HepG2 (cell line): ENCODE measurements at regions not wholly inside any gene's neighbourhood (a gene's known extent, or its start where the extent isn't known, plus 50 kb on each side); places are given as distances from the start of the nearest gene placed in this dataset.
A peak's percentile ranks its signal among the peaks of the same experiment; 100 is the strongest.

Source experiments
- CREM ChIP-seq, 2 experiments: sonication (generic) in 1 of 2; formaldehyde crosslinking in 1 of 2; IDR thresholded peaks; 2 replicates each; pipeline versions ENCODE4 v1.4.0 to v1.6.1; 2016 to 2020; ENCODE audit warnings: antibody characterized with exemption in 1 of 2, mild to moderate bottlenecking in 1 of 2, missing genetic modification reagents in 1 of 2
- HNRNPL ChIP-seq: fragments of 200-400 bp; formaldehyde crosslinking; IDR thresholded peaks from 2 replicates; pipeline ENCODE4 v1.6.1; 2017; ENCODE audit warnings: mild to moderate bottlenecking, low read depth, low read length
- KLF6 ChIP-seq: IDR thresholded peaks from 2 replicates; pipeline ENCODE4 v1.8.0; 2016; ENCODE audit warnings: missing biosample characterization, missing genetic modification reagents
- MXI1 ChIP-seq: IDR thresholded peaks from 3 replicates; pipeline ENCODE4 v1.6.1; 2012; ENCODE audit warnings: low read depth, low read length, inconsistent platforms, borderline replicate concordance
- PAXIP1 ChIP-seq: sonication (generic); formaldehyde crosslinking; conservative IDR thresholded peaks from 2 replicates; pipeline ENCODE4 v1.4.0; 2020; ENCODE audit warnings: mild to moderate bottlenecking, missing genetic modification reagents, moderate library complexity
- PITX1 ChIP-seq: sonication (generic); formaldehyde crosslinking; IDR thresholded peaks from 2 replicates; pipeline ENCODE4 v1.5.1; 2020; ENCODE audit warnings: mild to moderate bottlenecking, missing genetic modification reagents
- POGK ChIP-seq: sonication (generic); formaldehyde crosslinking; conservative IDR thresholded peaks from 2 replicates; pipeline ENCODE4 v1.8.0; 2022; ENCODE audit warnings: mild to moderate bottlenecking, moderate library complexity, missing genetic modification reagents
- SP5 ChIP-seq: IDR thresholded peaks from 2 replicates; pipeline ENCODE4 v1.6.1; 2016; ENCODE audit warnings: low read depth, borderline replicate concordance
- TBP ChIP-seq: sonication (generic); formaldehyde crosslinking; IDR thresholded peaks from 2 replicates; pipeline ENCODE4 v1.5.0; 2020; ENCODE audit warnings: missing genetic modification reagents
- THAP11 ChIP-seq: IDR thresholded peaks from 2 replicates; pipeline ENCODE4 v1.6.1; 2016; ENCODE audit warnings: missing biosample characterization, missing genetic modification reagents
- TSC22D2 ChIP-seq: sonication (generic); formaldehyde crosslinking; IDR thresholded peaks from 2 replicates; pipeline ENCODE4 v1.5.1; 2020; ENCODE audit warnings: missing genetic modification reagents, mild to moderate bottlenecking, borderline replicate concordance
- ZHX2 ChIP-seq, 2 experiments: sonication (generic) in 1 of 2; formaldehyde crosslinking in 1 of 2; IDR thresholded peaks; 2 replicates each; pipeline versions ENCODE4 v1.6.1 to v1.9.0; 2014 to 2022; ENCODE audit warnings: antibody characterized with exemption in 1 of 2, borderline replicate concordance in 1 of 2, inconsistent platforms in 1 of 2, low read depth in 1 of 2, missing genetic modification reagents in 1 of 2
- ZNF124 ChIP-seq: sonication (generic); formaldehyde crosslinking; IDR thresholded peaks from 2 replicates; pipeline ENCODE4 v1.4.0; 2020; ENCODE audit warnings: missing genetic modification reagents
- ZNF317 ChIP-seq: sonication (generic); formaldehyde crosslinking; IDR thresholded peaks from 2 replicates; pipeline ENCODE4 v1.5.0; 2020; ENCODE audit warnings: mild to moderate bottlenecking, missing genetic modification reagents
- ZNF333 ChIP-seq: sonication (generic); formaldehyde crosslinking; IDR thresholded peaks from 2 replicates; pipeline ENCODE4 v1.4.0; 2020; ENCODE audit warnings: mild to moderate bottlenecking, missing genetic modification reagents, borderline replicate concordance
- ZNF432 ChIP-seq: sonication (generic); formaldehyde crosslinking; IDR thresholded peaks from 2 replicates; pipeline ENCODE4 v1.5.0; 2020; ENCODE audit warnings: missing genetic modification reagents, mild to moderate bottlenecking, borderline replicate concordance

- 0 out of 2 replicates have a peak, but pooled peaks have one; percentile 21 for TF ChIP-seq ZHX2 (IDR thresholded peaks at IDR 0.05; ENCODE audit: low read depth)
- TF ChIP-seq ZHX2 (CRISPR knock-in tag; IDR thresholded peaks at IDR 0.05; ENCODE audit: borderline replicate concordance), result peak; percentile 79; the same call in 1 of the 2 replicates
- TF ChIP-seq HNRNPL, result no peak
- TF ChIP-seq PAXIP1, result peak; percentile 80
- TF ChIP-seq MXI1, result no peak
- TF ChIP-seq TBP, result no peak
- peak; percentile 63; the same call in 1 of the 2 replicates for TF ChIP-seq SP5 (CRISPR knock-in tag)
- TF ChIP-seq CREM (IDR thresholded peaks at IDR 0.05), result peak; percentile 81; the same call in 1 of the 2 replicates
- TF ChIP-seq CREM (CRISPR knock-in tag; IDR thresholded peaks at IDR 0.05), result no peak
- no peak for TF ChIP-seq ZNF333 (CRISPR knock-in tag)
- 0 out of 2 replicates have a peak, but pooled peaks have one; percentile 38 for TF ChIP-seq KLF6 (CRISPR knock-in tag)
- TF ChIP-seq POGK (CRISPR knock-in tag), result no peak
- TF ChIP-seq ZNF317 (CRISPR knock-in tag), result 0 out of 2 replicates have a peak, but pooled peaks have one; percentile 67
- TF ChIP-seq TSC22D2 (CRISPR knock-in tag), result no peak
- no peak for TF ChIP-seq ZNF432 (CRISPR knock-in tag)
- peak; percentile 53; the same call in 1 of the 2 replicates for TF ChIP-seq PITX1 (CRISPR knock-in tag)
- no peak for TF ChIP-seq ZNF124 (CRISPR knock-in tag)
- peak; percentile 23; the same call in 1 of the 2 replicates for TF ChIP-seq THAP11
These were observed 441.4 kb downstream of the RPS6KC1 start (continued) for GRCh38 chr1:213492161-213493041.
